GM18951 (cell line): ENCODE measurements at regions not wholly inside any gene's neighbourhood (a gene's known extent, or its start where the extent isn't known, plus 50 kb on each side); places are given as distances from the start of the nearest gene placed in this dataset.
"Not testable (repeated sequence)": the region's sequence is repeated elsewhere in the genome, so short reads cannot be mapped to it uniquely, and the experiment has no call there.

Experiments used
- POLR2A ChIP-seq: IDR thresholded peaks from 4 replicates; pipeline ENCODE4 v1.6.1; 2011; ENCODE audit warnings: mild to moderate bottlenecking; ENCODE audit not compliant: insufficient read length, insufficient read depth; ENCODE audit errors: extremely low read depth
- in situ Hi-C: fragments of 300-500 bp; cut with MboI; formaldehyde crosslinking; loops from one replicate; pipeline ENCODE4 v1.12.0; 2022; ENCODE audit warnings: low sequenced_read_pairs, mixed read lengths, inconsistent platforms; ENCODE audit not compliant: unreplicated experiment

DNA sequence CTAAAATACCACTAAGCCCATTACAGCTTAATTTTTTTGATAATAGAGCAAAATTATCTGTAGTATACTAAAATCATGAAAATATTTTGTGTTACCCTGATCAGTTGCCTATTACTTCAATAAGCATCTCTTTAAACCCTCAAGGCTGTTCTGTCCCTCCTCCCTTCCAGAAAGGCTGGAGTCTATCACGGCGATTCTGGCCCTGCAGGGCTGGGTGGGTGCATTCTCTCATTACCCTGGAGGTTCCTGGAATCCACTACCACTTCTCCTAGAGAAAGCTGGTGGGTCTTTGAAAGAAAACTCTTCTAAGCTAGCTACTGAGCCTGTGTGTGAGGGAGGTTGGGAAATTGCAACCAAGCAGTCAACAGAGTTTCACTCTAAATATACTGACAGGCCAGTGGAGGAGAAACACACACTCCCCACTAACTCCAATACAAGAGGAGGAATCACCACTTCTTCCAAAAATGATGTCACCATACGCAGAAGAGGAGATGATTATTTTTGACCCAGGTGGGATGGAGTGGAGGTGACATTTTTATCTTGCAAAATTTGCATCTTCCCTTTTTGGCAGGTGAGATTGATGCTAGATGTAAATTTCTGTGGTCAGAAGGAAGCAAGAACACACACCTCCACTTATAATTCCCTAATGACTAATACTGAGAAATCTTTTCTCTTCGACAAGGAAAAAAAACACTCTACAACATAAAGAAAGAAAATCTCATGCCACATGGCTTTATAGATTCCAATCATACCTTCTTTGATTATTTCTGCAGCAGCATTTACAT, 182.3 kb upstream of the PHACTR1 start:
- in situ Hi-C loops, result no loop called here

DNA sequence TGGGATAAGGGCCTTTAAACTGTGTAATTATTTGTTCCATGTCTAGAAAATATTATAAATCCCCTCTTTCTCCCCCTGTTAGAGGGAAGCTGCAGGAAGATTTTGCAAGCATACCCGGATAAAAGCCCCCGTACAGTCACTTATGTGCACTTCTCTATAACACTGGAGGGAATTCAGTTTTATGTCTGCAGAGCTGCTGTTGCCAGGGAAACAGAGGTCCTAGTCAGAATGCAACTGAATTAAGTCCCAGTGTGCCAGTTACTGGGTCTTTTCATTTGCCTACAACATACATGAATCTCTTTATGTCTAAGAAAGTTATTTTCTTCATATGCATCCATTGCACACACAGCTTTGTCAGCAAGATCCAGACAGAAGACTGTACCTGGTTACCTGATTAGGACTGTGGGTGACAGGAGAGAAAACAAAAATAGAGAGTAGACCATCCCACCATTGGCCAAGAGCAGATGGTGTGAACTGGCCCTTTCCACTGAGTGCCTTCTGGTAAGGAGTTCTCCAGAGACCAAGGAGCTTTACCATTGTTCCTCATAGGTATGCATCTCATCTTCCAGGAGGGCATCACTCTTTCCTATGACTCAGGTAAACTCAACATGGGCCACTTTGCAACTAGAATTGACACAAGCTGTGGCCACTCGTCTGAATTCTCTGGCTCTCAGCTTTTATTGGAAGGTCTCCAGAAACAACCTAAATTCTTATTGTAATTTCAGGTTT, 180.8 kb upstream of the PHACTR1 start:
- in situ Hi-C loops, result no loop called here

More for the DNA sequence above, 182.3 kb upstream of the PHACTR1 start:
- no peak for TF ChIP-seq POLR2A

DNA sequence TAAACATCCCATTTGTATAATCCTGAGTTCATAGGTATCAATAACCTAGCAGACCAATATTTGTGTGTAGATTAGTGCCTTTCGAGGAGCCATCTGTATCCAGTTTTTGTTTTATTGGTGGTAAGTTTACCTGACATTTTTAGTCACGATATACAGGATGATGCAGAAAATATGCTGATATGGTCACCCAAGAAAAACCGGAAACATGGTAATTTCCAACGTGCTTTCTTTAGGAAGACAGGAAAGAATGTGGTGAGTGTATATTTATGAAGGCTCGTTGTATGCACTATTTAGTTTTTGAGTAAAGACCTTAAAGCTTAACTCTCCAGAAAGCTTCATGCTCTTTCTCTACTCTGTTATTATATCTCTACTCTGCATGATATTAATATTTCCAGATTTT, 180.2 kb upstream of the PHACTR1 start:
- TF ChIP-seq POLR2A, result no peak
- in situ Hi-C loops, result no loop called here

More for the DNA sequence above, 180.8 kb upstream of the PHACTR1 start:
- TF ChIP-seq POLR2A, result no peak

DNA sequence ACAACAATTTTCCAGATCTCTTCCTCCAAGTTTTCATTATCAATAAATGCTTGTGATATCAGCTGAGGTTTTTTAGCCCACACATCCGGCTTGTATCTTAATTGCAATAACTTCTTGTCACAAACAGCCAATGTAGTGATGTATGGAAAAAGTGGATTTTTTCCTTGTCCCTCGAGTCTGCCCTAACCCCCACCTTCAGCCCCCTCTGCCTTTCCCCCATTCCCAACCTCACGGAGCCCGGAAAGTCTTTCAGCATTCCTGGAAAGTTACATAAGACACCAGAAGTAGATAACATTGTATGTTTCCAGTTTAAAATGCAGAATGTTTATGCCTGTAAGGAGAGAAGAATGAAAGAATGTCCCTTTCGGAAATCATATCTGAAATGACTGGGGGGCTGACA, 179.2 kb upstream of the PHACTR1 start:
- in situ Hi-C loops, result no loop called here
- TF ChIP-seq POLR2A, result no peak

DNA sequence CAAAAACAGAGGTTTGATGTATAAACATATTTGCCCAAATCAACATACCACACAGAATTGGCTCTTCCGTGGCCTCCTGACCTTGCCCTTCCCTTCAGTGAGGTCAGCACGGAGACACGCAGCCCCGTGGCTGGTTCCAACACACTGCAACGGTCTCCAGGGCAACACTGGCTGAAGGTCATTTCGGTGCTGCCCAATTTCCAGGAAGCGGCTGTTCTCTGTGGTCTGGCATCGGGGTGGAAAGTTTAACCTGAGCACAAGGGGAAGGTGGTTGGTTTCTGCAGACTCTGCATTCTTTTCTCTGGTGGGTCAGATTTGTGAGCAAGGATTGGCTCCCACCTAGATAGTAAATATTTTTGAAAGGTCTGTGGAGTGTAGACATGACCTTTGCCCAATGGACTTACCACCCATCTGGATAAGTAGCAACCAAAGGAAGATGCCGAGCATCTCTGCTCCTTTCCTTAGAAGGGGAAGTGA, 177.6 kb upstream of the PHACTR1 start:
- in situ Hi-C loops, result no loop called here
- TF ChIP-seq POLR2A, result no peak

DNA sequence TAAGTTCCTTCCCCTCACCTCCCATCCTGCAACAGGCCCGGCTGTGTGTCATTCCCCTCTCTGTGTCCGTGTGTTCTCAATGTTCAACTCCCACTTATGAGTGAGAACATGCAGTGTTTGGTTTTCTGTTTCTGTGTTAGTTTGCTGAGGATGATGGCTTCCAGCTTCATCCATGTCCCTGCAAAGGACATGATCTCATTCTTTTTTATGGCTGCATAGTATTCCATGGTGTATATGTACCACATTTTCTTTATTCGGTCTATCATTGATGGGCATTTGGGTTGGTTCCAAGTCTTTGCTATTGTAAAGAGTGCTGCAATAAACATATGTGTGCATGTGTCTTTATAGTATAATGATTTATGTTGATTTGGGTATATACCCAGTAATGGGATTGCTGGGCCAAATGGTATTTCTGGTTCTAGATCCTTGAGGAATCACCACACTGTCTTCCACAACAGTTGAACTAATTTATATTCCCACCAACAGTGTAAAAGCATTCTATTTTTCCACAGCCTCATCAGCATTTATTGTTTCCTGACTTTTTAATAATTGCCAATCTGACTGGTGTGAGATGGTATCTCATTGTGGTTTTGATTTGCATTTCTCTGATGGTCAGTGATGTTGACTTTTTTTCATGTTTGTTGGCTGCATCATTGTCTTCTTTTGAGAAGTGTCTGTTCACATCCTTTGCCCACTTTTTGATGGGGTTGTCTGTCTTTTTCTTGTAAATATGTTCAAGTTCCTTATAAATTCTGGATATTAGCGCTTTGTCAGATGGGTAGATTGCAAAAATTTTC, 174.1 kb upstream of the PHACTR1 start:
- in situ Hi-C loops, result not testable (repeated sequence)

DNA sequence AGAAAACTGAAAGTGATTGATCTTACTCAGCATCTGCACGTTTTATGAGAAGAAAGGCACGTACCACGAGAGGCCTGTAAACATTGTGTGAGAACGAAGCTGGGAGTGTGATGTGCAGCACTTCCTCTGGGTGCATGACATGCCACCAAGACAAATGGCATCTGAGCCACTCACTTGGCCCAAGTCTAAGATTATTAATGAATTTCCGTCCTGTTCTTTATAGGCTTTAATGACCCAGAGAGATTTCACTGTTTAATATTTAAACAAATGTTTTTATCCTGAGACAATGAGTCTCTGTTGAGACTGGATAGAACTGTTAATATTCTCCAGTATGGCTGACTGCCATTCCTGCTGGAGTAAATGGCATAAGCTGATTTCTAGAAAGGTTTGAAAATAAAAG, 172.6 kb upstream of the PHACTR1 start:
- in situ Hi-C loops, result no loop called here
- TF ChIP-seq POLR2A, result no peak

DNA sequence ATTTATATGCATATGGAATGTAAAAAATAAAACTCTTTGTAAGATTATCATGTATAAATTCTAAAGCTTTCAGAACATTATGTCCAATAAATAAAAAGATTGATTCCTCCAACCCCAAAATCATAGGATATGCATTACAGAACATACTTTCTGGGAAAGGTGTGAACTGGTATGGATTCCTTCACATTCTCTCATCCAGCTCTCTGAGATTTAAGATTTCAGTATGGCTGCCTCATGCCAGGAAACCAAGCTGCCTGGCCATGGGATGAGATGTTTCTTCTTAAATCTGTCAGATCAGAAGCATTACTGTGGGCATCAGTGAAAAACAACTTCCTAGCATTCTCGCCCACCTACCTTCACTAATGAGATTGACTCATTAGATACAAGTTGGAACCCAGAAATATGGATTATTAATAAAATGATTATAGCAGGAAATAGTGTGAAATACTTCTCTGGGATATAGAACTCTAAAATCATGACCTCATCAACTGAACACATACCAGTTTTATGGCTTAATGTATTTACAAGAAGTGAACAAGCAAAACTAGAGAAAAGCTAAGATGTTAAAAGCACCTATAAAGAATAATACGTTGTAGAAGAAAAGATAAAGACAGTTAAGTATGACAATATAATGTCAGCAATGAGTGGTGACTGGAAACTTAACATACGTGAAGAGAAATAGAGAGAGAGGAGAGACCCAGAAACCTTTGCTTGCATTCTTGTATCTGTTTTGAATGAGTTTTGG, 171.6 kb upstream of the PHACTR1 start:
- no peak for TF ChIP-seq POLR2A
- in situ Hi-C loops, result no loop called here

DNA sequence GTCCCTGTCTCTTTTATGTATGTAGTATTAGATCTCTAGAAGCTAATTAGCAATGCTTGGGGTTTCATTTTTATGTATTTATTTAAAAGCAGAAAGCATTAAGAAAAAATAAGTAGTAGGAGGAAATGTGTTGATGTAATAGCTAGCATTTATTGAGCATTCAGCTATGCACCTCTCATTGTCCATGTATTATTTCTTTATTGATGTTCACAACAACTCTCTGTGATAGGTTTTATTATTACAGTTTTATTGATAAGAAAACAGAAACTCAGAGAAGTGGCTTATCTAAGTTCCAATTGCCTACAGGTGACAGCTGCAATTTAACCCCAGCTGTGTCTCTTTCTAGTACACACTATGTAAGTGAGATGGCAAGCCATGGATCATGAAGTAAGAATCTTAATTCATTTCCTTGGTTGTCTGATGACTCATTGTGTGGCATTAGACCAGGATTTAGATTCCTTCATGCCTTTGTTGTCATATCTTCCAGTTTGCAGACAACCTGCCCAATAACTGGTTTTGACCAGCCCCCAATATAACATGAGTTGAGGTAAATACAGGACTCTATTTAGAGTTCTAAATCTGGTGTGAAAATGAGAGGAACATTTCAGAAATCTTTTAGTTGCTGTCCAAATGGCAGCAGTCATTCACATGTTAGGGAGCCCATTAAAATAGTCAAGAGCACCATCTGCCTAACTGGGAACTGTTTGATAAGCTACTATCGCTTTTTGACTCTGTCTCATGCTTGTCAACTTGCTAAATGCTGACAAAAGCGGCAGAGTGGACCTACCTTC, 170.8 kb upstream of the PHACTR1 start:
- no peak for TF ChIP-seq POLR2A
- in situ Hi-C loops, result no loop called here

DNA sequence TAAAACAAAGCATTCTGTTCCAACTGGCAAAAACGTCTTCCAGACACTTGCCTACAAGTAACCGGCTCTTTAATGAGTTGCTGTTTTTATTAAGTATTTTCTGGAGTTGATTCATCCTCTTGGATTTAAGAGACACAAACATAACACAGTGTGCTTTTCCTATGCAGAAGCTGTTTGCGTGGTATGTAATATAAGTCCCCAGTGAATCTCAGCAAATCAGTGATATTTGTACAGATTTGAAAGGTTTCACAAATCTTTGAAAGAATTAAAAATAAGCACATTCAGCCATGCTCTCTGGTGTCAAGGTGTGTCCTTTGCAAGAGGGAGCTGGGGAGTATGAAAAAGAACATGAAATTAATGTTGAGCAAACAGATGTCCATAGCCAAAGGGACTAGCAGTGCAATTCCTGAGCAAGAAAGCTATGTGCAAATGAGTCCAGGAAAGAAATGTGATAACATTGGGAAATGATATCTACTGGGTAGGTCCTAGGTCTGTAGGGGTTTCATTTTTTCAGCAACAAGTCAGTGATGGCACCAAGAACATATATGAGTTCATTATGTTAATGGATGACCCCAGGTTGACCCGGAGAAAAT, 170.1 kb upstream of the PHACTR1 start:
- in situ Hi-C loops, result no loop called here

DNA sequence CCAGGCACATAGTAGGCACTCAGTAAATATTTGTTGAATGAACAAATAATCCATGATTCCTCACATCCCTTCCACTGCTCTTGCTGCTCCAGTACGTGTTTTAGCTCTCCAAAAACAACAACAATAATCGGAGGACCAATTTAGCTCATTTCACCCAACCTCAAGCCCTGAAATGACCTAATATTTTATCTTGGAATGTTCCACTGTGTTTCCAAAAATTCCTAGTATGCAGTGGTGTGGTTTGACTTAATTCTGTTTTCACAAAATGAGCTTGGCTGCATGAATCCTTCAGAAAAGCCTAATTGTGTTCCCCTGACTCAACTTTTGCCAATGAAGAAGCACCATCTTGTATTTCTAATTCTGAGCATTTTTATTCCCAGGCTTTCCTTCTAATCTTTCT, 168.0 kb upstream of the PHACTR1 start:
- no peak for TF ChIP-seq POLR2A
- in situ Hi-C loops, result no loop called here

More for the DNA sequence above, 170.1 kb upstream of the PHACTR1 start:
- TF ChIP-seq POLR2A, result no peak

DNA sequence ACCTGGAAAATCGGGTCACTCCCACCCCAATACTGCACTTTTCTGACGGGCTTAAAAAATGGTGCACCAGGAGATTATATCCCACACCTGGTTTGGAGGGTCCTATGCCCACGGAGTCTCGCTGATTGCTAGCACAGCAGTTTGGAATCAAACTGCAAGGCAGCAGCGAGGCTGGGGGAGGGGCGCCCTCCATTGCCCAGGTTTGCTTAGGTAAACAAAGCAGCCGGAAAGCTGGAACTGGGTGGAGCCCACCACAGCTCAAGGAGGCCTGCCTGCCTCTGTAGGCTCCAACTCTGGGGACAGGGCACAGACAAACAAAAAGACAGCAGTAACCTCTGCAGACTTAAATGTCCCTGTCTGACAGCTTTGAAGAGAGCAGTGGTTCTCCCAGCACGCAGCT, 167.1 kb upstream of the PHACTR1 start:
- in situ Hi-C loops, result not testable (repeated sequence)

DNA sequence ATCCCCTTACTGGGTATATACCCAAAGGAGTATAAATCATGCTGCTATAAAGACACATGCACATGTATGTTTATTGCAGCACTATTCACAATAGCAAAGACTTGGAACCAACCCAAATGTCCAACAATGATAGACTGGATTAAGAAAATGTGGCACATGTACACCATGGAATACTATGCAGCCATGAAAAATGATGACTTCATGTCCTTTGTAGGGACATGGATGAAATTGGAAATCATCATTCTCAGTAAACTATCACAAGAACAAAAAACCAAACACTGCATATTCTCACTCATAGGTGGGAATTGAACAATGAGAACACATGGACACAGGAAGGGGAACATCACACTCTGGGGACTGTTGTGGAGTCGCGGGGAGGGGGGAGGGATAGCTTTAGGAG, 161.7 kb upstream of the PHACTR1 start:
- in situ Hi-C loops, result not testable (repeated sequence)
